Right lobe of liver (tissue), 6 donors: ENCODE measurements at regions not wholly inside any gene's neighbourhood (a gene's known extent, or its start where the extent isn't known, plus 50 kb on each side); places are given as distances from the start of the nearest gene placed in this dataset.

Experiments
- ATAC-seq, 4 donors: fragments of 200-7000 bp; cut with Tn5 transposase; one replicate each; pipeline ENCODE4 v1.9.1; 2020; ENCODE audit warnings: mild to moderate bottlenecking in 4 of 4, moderate library complexity in 4 of 4
- DNase-seq, 3 donors: peaks; one replicate each; pipeline ENCODE4 v3.0.0-alpha.2; 2020
- H3K27ac ChIP-seq, 3 donors: fragments of 200-600 bp; one replicate each; pipeline ENCODE4 v1.8.0; 2022
- H3K27me3 ChIP-seq, 2 donors: fragments of 200-600 bp; one replicate each; pipeline ENCODE4 v1.8.0; 2022
- H3K36me3 ChIP-seq, 4 donors: fragments of 200-600 bp; sonication (generic) in 1 of 4; one replicate each; pipeline versions ENCODE4 v1.5.1 to v1.8.0; 2017 to 2022; ENCODE audit warnings: control low read depth in 1 of 4
- H3K4me1 ChIP-seq, 4 donors: fragments of 200-600 bp; sonication (generic) in 1 of 4; one replicate each; pipeline versions ENCODE4 v1.5.1 to v1.8.0; 2017 to 2022; ENCODE audit warnings: control low read depth in 1 of 4
- H3K4me3 ChIP-seq, 3 donors: fragments of 200-600 bp; one replicate each; pipeline ENCODE4 v1.8.0; 2022
- H3K9me3 ChIP-seq, 4 donors: fragments of 200-600 bp; sonication (generic) in 1 of 4; one replicate each; pipeline versions ENCODE4 v1.5.1 to v1.8.0; 2017 to 2022; ENCODE audit warnings: control low read depth in 1 of 4
- POLR2A ChIP-seq: fragments of 450-650 bp; IDR thresholded peaks from one replicate; pipeline ENCODE4 v1.6.1; 2017; ENCODE audit warnings: antibody characterized with exemption, mild to moderate bottlenecking
- WGBS: methylation state at CpG from one replicate; pipeline ENCODE4 v1.1.6; 2018; ENCODE audit warnings: low coverage, low lambda C conversion rate; ENCODE audit not compliant: insufficient coverage; ENCODE audit errors: missing lambda C conversion rate; 5-methylcytosine and 5-hydroxymethylcytosine counted together
- intact Hi-C, 2 donors: fragments of 100-400 bp; cut with DNase I; formaldehyde crosslinking; loops; one replicate each; pipeline versions ENCODE4 v1.11.2 to v1.14.1; 2022
- TF ChIP-seq, protein P1 (sequence below), 4 donors: fragments of 200-600 bp in 3 of 4; fragments of 450-650 bp in 1 of 4; IDR thresholded peaks; one replicate each; pipeline versions ENCODE4 v1.5.1 to v1.8.0; 2016 to 2022; ENCODE audit warnings: antibody characterized with exemption in 4 of 4, mild to moderate bottlenecking in 2 of 4
- donor health status: DM: no; HTN: yes; CAD: no.
- donor health status: DM: no; HTN: no; CAD: no.
- donor health status: DM: no; HTN: no; CAD: no.
- donor health status: DM: no; HTN: yes; CAD: no.
- donor health status: DM: no; HTN: yes; CAD: no.

DNA sequence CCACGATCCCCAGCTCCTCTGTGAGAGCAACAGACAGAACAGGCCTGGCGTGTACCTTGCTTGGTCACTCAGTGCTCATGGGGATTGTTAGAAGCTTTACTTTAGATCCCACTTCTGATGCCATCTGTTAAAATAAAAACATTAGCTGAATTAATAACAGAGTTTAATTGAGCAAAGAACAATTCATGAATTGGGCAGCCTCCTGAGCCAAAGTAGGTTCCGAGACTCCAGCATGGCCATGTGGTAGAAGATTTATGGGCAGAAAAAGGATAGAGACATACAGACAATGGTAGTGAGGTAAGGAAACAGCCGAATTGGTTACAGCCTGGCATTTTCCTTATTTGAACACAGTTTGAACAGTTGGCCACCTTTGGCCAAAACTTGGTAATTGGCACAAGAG, 223.9 kb upstream of the TRPC4 start:
- ATAC-seq (no peak), DNase-seq (no peak)
- Histone ChIP-seq H3K27ac (no peak overlapping the region), H3K4me1 (no peaks in the 10 kb centered on the region), H3K4me3 (no peak overlapping the region), H3K9me3 (no peaks in the 10 kb centered on the region), H3K27me3 (no peaks in the 10 kb centered on the region), H3K36me3 (no peaks in the 10 kb centered on the region)
- 67% methylated on average over 4 of the region's 4 CpGs for WGBS
- intact Hi-C loops, result no loop called here
- TF ChIP-seq POLR2A, result no peak
- TF ChIP-seq, protein P1, sequence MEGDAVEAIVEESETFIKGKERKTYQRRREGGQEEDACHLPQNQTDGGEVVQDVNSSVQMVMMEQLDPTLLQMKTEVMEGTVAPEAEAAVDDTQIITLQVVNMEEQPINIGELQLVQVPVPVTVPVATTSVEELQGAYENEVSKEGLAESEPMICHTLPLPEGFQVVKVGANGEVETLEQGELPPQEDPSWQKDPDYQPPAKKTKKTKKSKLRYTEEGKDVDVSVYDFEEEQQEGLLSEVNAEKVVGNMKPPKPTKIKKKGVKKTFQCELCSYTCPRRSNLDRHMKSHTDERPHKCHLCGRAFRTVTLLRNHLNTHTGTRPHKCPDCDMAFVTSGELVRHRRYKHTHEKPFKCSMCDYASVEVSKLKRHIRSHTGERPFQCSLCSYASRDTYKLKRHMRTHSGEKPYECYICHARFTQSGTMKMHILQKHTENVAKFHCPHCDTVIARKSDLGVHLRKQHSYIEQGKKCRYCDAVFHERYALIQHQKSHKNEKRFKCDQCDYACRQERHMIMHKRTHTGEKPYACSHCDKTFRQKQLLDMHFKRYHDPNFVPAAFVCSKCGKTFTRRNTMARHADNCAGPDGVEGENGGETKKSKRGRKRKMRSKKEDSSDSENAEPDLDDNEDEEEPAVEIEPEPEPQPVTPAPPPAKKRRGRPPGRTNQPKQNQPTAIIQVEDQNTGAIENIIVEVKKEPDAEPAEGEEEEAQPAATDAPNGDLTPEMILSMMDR (IDR thresholded peaks at IDR 0.05), result no peak

DNA sequence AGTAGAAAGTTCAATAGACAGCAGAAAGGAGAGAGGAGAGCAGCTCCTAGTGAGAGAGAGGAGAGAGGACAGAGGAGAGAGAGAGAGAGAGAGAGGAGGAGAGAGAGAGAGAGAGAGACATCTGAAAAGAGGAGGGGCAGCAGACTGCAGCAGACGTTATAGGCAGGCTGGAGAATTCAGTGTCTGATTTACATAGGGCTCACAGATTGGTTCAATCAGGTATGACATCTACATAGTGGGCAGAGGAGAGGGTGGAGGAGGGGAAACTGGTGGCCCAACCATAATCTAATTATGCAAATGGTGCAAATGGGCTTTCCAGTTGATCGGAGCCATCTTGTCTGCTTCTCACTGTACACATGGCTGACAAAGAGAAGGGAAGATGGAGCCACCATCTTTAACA, 221.3 kb upstream of the TRPC4 start:
- Histone ChIP-seq H3K4me3 (no peak overlapping the region), H3K27me3 (no peaks in the 10 kb centered on the region), H3K27ac (no peak overlapping the region), H3K4me1 (no peaks in the 10 kb centered on the region), H3K9me3 (no peaks in the 10 kb centered on the region), H3K36me3 (no peaks in the 10 kb centered on the region)
- WGBS, result 41% methylated on average over 2 of the region's 2 CpGs
- intact Hi-C loops, result no loop called here
- DNase-seq, result no peak
- TF ChIP-seq POLR2A, result no peak
- TF ChIP-seq, protein P1 (IDR thresholded peaks at IDR 0.05), result no peak
- ATAC-seq, result no peak

- H3K27ac ChIP-seq, result no peak overlapping the region
- no peaks in the 10 kb centered on the region for H3K27me3 ChIP-seq
- H3K36me3 ChIP-seq, result no peaks in the 10 kb centered on the region
- DNase-seq, result no peak
- H3K4me3 ChIP-seq, result no peak overlapping the region
- intact Hi-C loops, result no loop called here
- WGBS, result no CpG with 5 or more reads among the region's 4 CpGs
- no peaks in the 10 kb centered on the region for H3K9me3 ChIP-seq
- no peak for ATAC-seq
- TF ChIP-seq, protein P1 (IDR thresholded peaks at IDR 0.05), result no peak
- no peaks in the 10 kb centered on the region for H3K4me1 ChIP-seq
Measured at GRCh38 chr13:38086721-38087120, 217.1 kb upstream of the TRPC4 start.

- no peaks in the 10 kb centered on the region for H3K4me1 ChIP-seq
- H3K4me3 ChIP-seq, result no peak overlapping the region
- no CpG with 5 or more reads among the region's 3 CpGs for WGBS
- DNase-seq (no peak), ATAC-seq (no peak)
- intact Hi-C loops, result no loop called here
- no peaks in the 10 kb centered on the region for H3K36me3 ChIP-seq
- no peaks in the 10 kb centered on the region for H3K27me3 ChIP-seq
- no peaks in the 10 kb centered on the region for H3K9me3 ChIP-seq
- H3K27ac ChIP-seq, result no peak overlapping the region
- TF ChIP-seq, protein P1 (IDR thresholded peaks at IDR 0.05), result no peak
- TF ChIP-seq POLR2A, result no peak
Measured at GRCh38 chr13:38086013-38086412, 216.4 kb upstream of the TRPC4 start.

GRCh38 chr13:38073931-38074330, 204.4 kb upstream of the TRPC4 start:
- Histone ChIP-seq H3K4me3 (no peak overlapping the region), H3K9me3 (no peaks in the 10 kb centered on the region), H3K36me3 (no peaks in the 10 kb centered on the region), H3K27me3 (no peaks in the 10 kb centered on the region), H3K27ac (no peak overlapping the region), H3K4me1 (no peaks in the 10 kb centered on the region)
- 44% methylated on average over 1 of the region's 1 CpG for WGBS
- ATAC-seq (no peak), DNase-seq (no peak)
- TF ChIP-seq, protein P1 (IDR thresholded peaks at IDR 0.05), result no peak
- no peak for TF ChIP-seq POLR2A
- intact Hi-C loops, result no loop called here
